T-helper 1 cell treated with Interleukin-12 subunit alpha and Interleukin-12 subunit beta and Interleukin-4 antibody, amounts not matched to agents 30 ng/mL and 1 ng/mL, for 36 hours (primary cell): ENCODE measurements at regions not wholly inside any gene's neighbourhood (a gene's known extent, or its start where the extent isn't known, plus 50 kb on each side); places are given as distances from the start of the nearest gene placed in this dataset.

ENCODE experiments used
- intact Hi-C: fragments of 100-400 bp; cut with micrococcal nuclease; formaldehyde crosslinking; loops from one replicate; pipeline ENCODE4 v1.15.1; 2024

DNA sequence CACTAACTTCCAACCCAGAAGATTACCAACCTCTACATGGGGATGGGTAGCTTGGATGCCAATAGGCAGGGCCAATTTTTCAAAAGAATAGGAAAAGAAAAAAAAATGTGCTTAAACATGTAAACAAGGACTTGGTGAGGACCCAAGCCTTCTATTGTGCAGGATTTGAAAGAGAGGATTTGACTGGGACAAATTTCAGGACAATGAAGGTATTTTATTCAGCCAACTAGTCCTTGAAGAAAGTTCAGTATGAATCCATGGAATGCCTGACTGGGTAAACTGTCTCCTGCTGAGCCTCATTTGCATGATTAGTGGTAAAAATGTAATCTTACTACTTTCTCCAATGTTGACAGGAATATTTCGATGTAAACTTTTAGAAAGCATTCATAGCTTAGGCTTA, 192.5 kb upstream of the RORB start:
- intact Hi-C loops, result no loop called here

DNA sequence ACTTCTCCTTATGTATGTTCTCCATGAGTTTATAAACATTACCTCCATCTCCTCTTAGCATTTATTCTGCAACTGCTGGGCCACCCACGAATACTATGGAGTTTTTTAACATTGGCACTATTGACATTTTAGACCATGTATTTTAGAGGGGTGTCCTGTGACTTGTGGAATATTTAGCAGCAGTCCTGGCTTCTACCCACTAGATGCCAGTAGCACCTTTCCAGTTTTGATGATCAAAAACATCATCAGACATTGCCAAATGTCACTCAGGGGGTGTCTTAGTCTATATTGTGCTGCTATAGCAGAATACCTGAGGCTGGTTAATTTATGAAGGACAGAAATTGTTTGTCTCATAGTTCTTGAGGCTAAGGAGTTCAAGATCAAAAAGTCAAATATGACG, 187.5 kb upstream of the RORB start:
- intact Hi-C loops, result loop anchor here (1.0 to 2.0 kb wide), 3 partner anchors 21 to 262 kb away; no protein-coding TSS in a partner anchor

DNA sequence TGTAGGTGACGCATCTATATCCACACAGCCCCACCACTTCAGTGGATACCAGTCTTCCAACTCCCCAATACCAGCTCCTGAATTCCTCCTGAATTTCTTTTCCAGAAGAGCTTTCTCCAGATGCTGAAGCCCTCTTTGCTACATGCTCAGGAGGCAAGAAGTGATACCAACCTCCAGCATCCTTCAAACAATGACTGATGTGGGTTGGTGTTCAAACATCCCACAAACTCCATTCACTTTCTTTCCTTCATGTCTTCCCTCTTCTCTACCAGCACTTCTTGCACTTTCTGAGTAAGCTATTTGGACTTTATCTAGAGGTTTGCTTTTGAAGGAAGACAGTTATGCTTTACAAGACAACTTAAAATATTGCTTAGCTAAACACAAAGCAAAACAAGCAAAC, 179.9 kb upstream of the RORB start:
- intact Hi-C loops, result no loop called here

DNA sequence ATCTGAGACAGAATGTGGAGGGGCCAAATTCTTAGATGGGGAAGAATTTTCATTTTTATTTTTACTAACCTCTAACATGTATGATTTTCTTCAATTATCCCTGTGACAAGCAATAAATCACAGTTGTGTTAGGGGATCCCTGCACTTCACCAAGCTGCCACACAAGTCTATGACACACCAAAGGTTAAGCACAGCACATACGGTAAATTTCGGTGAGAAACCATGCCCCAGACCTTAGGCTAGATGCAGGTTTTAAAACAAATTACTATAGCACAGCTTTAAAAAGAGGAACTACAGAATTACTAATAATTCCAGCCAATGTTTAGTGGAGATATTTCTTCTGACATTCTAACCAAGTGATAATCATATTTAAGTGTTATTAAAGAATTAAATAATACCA, 175.7 kb upstream of the RORB start:
- intact Hi-C loops, result loop anchor here (5.0 kb wide), 1 partner anchor 1189 kb away; no protein-coding TSS in a partner anchor

DNA sequence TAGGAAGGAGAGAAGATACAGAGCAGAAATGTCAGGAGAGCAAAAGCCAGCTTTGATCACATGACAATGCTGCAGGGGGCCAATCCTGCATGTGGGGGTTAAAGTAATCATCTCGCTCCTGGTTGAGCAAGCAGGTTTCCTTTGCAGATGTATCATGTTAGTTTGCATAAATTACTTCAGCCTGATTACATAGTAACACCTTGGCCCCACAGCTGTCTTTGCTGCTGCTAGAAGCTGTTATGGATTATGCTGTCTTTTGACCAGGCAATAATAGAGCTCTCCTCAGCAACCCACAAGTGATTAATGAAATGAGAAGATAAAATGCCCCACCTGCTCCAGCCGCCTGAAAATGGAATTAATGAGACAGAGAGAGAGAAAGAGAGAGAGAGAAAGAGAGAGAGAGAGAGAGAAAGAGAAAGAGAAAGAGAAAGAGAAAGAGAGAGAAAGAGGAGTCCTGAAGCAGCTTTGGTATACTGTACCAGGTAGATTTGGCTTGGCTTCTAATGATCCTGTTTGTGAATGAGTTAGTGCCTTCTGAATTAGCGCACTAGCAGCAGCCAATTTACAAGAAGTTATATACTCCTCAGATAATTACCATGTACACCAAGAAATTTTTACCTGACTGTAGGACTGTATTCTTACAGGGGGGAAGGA, 174.3 kb upstream of the RORB start:
- intact Hi-C loops, result loop anchor here (1.0 to 5.0 kb wide), 5 partner anchors 11 to 1190 kb away; partner anchors contain the start of gene RORB

DNA sequence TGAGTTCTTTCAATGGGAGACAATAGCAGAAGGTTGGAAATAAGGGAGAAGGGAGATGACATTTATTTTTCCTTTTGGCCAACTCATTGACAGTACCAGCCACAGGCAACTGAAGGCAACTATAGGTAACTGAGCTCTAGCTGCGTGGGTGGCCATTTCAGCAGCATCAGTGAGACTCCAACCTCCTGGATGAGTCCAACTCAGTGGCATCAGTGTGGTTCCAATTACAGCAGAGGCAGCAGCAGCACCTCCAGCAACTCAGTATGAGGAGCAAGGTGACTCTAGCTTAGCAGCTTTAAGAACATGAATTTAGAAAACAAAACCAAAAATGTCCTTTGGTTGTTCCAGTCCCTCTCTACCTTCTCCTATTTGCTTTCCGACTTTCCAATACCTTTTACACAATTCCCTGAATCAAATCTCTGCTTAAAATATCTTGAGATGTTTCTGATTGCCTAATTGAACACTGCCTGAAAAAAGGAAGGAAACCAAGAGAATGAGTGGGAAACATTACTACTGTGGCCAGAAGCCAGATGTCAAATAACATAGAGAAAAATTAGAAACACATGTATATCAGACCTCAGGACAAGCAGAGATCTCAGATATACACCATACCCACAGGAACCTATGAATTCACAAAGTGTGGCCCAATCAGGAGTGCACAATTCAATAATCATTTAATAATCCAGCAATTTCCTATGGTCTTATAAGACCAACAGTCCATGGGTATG, 166.5 kb upstream of the RORB start:
- intact Hi-C loops, result loop anchor here (2.0 to 5.0 kb wide), 2 partner anchors 20 to 47 kb away; no protein-coding TSS in a partner anchor

DNA sequence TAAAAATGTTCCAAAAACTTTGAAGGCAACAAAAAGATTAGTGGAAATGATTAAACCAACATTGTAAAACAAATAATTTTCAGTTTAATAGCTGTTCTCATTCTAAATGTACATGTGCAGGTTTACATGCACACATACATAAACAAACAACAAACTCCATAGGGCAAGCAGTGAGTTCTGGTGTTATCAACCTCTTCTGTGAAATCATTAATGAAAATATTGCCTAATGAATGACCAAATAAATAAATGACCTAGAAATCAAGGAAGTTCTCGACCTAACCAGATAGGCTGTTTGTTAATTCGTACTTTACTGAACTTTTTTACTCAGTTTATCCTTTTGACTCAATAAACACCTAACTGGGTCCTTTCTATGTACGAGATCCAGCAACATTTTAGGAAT, 165.5 kb upstream of the RORB start:
- intact Hi-C loops, result loop anchor here (2.0 to 5.0 kb wide), 3 partner anchors 21 to 55 kb away; no protein-coding TSS in a partner anchor

DNA sequence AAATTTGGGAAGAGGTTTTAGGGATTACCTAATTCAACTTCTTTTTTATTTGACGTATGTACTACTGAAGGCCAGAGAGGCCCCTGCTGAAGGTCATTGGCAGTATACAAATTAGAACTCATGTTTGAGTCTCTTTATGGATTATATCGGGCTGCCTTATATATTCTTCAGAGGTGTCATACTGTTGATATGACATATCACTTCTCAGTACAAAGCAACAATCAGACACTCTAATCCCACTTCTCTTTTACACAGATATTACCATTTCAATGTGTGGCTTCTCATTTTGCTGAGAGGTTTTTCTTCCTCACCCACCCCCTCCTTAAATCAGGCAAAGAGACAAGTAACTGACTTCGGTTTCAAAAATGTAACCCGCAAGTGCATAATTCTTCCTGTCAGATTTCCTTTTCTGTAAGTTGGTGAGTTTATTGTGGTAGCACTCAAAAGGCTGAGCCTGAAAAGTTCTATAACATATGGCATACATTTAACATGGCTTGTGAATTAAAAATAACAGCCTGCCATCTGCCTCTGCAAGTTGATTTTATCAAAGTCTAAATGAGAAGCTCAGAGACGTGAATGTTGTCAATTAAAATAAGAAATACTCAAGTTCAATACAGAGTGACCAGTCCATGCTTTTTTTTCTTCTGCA, 163.6 kb upstream of the RORB start:
- intact Hi-C loops, result loop anchor here (1.0 to 5.0 kb wide), 3 partner anchors 10 to 57 kb away; no protein-coding TSS in a partner anchor

DNA sequence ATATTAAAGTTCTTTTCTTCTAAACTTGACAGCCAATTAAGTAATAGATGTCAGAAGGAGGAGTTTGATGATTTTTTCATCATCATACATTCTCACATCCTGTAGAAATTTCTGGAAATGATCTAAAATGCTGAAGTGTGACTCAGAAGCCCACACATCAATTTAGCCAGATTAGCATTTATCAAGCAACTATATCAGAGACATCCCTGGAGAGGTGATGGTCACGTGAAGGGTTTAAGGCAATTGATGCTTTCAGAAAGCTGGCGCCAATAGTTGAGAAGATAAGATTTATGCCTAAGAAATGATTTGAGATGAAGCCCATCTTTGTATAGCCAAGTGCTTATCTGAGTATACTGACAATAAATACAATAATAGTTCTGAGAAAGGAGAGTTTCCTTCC, 162.9 kb upstream of the RORB start:
- intact Hi-C loops, result loop anchor here (5.0 kb wide), 1 partner anchor 43 kb away; no protein-coding TSS in a partner anchor

DNA sequence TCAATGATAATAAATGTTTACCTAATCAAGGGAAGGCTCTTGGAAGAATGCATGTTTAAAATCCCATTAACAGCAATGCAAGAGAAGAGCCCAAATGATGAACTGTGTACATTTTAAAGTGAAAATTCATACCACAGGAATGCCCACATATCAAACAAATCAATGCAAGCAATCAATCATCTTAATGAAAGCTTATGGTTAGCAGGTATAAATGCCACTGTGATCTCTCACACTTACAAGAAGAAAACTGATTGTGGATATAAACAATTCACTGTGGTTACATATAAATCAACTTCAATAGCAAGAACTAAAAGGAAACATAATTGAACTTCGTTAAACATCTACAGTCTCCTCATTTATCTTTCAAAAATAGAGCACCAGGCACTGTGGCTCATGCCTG, 161.0 kb upstream of the RORB start:
- intact Hi-C loops, result no loop called here

DNA sequence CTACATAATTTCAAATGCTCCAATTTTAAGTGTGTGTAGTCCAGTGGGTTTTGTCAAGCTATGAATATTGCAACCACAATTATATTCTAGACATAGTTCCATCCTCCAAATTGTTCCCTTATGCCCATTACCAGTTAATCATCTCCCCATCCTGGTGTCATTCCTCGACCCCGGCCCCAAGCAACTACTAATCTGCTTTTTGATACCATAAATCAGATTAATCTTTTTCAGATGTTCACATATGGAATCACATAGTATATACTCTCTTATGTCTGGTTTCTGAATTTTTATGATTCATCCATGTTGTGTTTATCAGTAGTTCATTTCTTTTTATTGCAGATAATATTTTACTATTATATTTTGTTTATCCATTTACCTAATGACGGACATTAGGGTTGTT, 148.4 kb upstream of the RORB start:
- intact Hi-C loops, result no loop called here

DNA sequence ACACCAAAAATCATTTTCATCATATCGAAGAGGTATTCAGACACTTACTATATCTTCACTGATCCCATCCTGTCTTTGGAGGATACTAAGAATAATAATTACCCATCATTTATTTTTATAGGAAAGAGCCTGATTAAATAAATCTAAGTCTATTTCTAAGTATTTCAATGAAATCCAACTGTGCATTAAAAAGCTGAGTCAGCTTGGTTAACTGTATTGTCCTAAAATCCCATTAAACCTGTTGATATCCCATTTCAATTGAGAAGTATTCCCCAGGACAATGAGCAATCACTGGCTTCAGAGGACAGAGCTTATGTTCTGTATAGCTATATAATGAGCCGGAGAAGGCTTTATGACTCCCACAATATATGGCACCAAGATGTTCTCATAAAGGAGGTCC, 142.0 kb upstream of the RORB start:
- intact Hi-C loops, result no loop called here

DNA sequence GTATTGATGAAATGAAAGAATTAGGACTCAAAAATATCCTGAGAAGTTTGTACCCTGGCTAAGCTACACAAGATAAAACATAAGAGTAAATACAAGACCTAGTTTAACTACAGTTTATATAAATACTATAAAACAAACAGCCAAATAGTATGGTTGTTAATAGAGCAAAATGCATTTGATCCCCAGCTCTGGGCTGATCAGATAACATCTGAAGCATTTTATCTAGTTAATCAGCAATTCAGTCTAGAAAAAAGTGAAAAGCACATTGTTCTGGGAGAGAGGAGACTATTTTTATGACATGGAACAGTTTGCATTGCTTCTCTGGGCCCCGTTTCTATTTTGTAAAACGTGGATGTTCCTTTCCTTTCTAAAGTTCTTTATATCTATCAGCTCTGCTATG, 139.6 kb upstream of the RORB start:
- intact Hi-C loops, result no loop called here

DNA sequence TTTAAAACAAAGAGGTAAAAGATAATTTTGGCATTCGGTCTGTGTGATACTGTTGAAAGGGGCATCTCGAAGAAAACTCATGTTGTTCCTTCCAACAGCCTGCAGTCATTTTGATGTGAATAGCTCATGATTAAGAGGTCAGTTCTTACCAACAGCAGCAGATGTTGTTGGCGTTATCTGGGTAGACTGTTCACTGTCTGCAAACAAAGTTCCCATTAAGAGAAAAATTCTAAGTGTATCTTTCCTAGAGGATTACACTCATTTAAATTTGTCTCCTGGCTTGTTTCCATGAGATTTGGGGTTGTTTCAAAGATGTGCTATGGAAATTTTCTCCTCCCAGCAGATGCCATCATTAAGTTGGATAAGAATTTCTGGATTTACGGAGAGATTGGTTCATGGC, 138.2 kb upstream of the RORB start:
- intact Hi-C loops, result no loop called here

DNA sequence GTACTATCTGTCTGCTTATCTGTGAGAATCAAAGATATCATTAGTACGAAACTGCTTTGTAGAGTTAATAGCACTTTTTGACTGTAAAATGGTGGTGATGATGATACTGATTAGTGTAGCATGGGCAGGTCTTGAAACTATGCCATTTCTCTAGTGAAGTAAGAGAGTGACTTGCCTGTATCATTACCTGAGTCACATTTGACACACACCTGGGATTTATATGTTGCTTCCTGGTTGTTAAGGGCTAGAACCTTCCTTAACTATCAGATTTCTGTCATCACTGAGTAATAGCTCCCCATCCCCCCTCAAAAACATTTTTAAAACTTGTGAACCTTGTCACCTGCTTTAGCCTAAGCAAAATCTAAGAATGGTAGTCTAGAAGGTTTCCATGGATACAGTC, 135.6 kb upstream of the RORB start:
- intact Hi-C loops, result no loop called here

DNA sequence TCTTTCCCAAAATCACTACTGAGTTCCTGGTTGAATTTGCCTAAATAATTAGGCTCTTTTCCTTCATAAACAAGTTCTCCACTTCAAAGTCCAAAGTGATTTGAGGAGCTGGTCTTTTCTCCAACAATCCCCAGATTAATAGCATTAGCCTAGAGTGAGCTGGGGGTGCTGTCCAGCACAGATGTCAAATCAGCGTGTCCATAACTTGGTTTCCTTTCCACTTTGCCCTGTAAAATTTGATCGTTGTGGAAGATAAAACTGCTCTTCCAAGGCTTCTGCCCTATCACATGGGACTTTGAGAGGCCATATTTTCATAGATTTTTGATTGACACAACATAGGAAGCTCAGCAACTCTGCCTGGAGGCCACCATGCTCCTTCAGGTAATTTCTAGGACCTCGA, 134.7 kb upstream of the RORB start:
- intact Hi-C loops, result no loop called here

DNA sequence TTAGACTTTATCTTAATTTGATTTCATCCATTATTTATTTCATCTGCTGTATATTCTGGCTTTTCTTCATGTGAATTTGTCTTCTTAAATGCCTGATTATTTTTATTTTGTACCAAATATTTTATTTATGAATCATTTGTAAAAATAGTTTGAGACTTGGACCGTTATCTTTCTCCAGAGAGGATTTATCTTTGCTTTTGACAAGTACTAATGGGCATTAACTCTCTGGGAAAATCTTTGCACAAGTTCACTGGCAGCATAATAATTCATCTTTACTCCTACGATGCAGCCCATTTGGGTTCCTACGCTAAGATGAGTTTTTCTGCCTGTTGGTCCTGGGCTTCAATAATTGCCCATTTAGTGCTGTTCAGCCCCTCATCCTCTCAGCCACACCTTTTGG, 131.0 kb upstream of the RORB start:
- intact Hi-C loops, result no loop called here

DNA sequence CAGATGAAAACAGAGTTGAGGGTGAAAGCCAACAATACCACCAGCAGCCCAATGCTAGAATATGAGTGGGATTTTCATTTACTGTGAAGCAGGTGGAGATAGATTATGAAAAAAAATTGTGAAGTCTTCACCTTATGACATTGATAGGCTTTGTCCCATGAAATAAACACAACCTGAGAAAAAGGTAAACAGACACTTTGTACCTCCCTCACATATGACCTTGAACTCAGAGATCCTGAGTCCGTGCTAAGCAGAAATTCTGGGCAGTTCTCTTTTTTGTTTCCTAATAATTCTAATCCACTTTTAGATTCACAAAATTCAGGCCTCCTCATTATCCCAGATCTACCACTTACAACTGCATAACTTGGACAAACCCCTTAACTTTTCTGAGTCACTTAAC, 127.3 kb upstream of the RORB start:
- intact Hi-C loops, result loop anchor here (10.0 kb wide), 2 partner anchors 205 to 455 kb away; no protein-coding TSS in a partner anchor

DNA sequence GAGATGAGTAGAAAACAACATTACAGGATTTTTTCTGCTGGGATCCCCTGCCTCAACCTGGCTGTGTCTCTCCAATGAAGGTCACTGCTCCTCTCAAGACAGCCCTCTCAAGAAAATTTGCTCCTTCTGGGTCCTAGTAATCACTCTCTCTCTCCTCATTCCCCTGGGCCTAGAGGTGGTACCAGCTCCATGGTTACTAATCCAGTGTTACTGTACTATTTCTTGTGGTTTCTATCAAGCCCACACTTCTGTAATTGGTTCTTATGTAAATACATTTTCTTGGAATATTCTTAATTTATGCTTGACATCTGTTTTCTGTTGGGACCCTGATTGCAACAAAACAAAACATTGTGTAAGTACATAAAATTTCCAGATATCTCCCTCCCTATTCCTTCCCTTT, 123.8 kb upstream of the RORB start:
- intact Hi-C loops, result loop anchor here (10.0 kb wide), 2 partner anchors 201 to 459 kb away; no protein-coding TSS in a partner anchor

DNA sequence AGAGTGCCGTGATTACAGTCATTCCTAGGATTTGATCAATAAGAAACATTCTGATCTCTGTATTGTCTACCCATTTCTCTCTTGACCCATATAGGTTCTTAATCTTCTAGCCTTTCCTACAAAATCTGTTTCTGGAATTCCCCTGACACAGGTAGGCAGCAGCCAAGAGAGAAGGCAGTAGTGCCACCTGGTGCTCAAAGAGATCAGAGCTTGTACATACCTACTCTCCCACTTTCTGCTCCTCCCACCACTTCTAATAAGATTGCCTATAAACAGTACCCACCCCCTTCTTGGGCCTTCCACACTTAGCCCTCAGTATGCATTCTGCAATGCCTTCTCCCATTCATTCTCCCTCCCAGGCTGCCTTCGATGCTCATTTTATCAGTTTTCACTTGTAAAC, 117.4 kb upstream of the RORB start:
- intact Hi-C loops, result loop anchor here (1.0 to 10.0 kb wide), 8 partner anchors 47 to 1179 kb away; no protein-coding TSS in a partner anchor

DNA sequence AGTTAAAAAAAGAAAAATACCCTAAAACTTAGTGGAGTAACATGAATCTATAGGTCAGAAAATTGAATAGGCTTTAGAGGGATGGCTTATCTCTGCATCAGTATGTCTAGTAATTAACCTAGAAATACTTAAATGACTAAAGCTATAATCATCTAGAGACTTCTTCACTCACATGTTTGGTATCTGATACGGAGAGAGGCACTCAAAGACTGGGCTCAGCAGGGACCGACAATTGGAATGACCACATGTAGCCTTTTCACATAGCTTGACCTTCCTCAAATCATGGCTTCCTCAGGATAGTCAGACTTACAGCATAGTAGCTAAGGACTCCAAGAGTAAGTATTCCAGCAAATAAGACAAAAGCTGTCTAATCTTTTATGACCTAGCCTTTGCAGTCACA, 105.3 kb upstream of the RORB start:
- intact Hi-C loops, result no loop called here

DNA sequence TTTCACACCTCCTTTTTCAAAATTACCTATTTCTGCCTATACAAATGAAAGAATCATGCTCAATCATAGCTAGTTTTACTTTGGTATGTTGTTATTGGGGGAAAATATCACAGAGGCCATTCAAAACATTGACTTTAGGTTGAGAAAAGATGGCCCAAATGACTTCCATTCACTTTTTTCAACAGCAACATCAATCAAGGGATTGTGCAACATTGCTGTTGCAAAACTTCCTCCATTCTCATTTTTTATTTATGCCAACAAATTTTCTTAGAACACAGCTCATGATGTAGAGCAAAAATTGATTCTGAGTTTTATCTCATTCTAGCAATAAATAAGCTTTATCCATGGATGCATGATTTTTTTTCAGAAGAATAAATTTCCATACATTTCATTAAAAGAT, 93.6 kb upstream of the RORB start:
- intact Hi-C loops, result no loop called here
